Activated CD8-positive, alpha-beta T cell treated with anti-CD3 and anti-CD28 coated beads for 36 hours (primary cell): ENCODE measurements at regions not wholly inside any gene's neighbourhood (a gene's known extent, or its start where the extent isn't known, plus 50 kb on each side); places are given as distances from the start of the nearest gene placed in this dataset.

Experiments
- ATAC-seq: fragments of 200-7000 bp; cut with Tn5 transposase; one replicate; pipeline ENCODE4 v1.10.0; 2021; ENCODE audit warnings: mild to moderate bottlenecking, moderate library complexity
- CTCF ChIA-PET: fragments of 350-600 bp; sonication (Branson Sonifier 250); formaldehyde crosslinking; loops from one replicate; lab custom pipeline; 2021; ENCODE audit warnings: antibody characterized with exemption; lab: Charles Lee
- POLR2A ChIA-PET: fragments of 350-600 bp; sonication (Branson Sonifier 250); formaldehyde crosslinking; loops from one replicate; lab custom pipeline; 2021; ENCODE audit warnings: antibody characterized with exemption; lab: Charles Lee
- DNase-seq: peaks from one replicate; pipeline ENCODE4 v3.0.0-alpha.2; 2020
- H3K27ac Mint-ChIP-seq: one replicate; pipeline ENCODE4 v1.8.0; 2021; ENCODE audit warnings: mild to moderate bottlenecking, mixed read lengths
- H3K27me3 Mint-ChIP-seq: one replicate; pipeline ENCODE4 v1.8.0; 2021; ENCODE audit warnings: mixed read lengths
- H3K36me3 Mint-ChIP-seq: one replicate; pipeline ENCODE4 v1.8.0; 2021; ENCODE audit warnings: low read depth, mixed read lengths
- H3K4me1 Mint-ChIP-seq: one replicate; pipeline ENCODE4 v1.8.0; 2021; ENCODE audit warnings: low read depth, mixed read lengths
- H3K4me3 Mint-ChIP-seq: one replicate; pipeline ENCODE4 v1.8.0; 2021; ENCODE audit warnings: mild to moderate bottlenecking, moderate library complexity, mixed read lengths
- H3K9me3 Mint-ChIP-seq: one replicate; pipeline ENCODE4 v1.8.0; 2021; ENCODE audit warnings: mixed read lengths
- CTCF ChIP-seq: fragments of 200-600 bp; IDR thresholded peaks from one replicate; pipeline ENCODE4 v1.8.0; 2022; ENCODE audit warnings: antibody characterized with exemption, mild to moderate bottlenecking
- intact Hi-C: fragments of 100-400 bp; cut with micrococcal nuclease; formaldehyde crosslinking; loops from one replicate; pipeline ENCODE4 v1.10.0; 2022

DNA sequence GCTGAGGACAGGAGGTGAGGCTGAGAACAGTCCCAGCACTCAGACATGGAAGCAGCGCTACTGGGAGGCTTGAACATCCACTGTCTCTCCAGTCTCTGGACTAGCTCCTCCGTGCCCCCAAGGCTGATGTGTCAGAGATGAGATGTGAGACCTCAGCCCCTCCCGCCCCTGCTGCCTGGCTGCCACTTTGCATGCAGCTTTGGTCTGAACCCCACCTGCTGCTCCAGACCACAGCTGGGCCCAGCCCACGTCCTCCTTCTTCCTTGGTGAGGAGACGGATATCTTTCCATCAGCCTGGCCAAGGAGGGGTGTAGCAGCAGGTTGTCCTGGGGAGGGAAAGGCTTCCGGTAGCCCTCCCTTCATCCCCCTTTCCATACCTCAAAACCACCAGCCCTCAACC is 148.0 kb upstream of the B3GAT1 start:
- Mint-ChIP-seq H3K4me3 (no peak overlapping the region), H3K36me3 (no peaks in the 10 kb centered on the region), H3K27me3 (peaks cover 2% of the 10 kb centered on the region), H3K27ac (no peak overlapping the region), H3K9me3 (no peaks in the 10 kb centered on the region), H3K4me1 (no peaks in the 10 kb centered on the region)
- TF ChIP-seq CTCF = no peak
- POLR2A ChIA-PET = no interaction called here
- CTCF ChIA-PET = no interaction called here
- intact Hi-C loops = no loop called here
- no peak for ATAC-seq
- no peak for DNase-seq

DNA sequence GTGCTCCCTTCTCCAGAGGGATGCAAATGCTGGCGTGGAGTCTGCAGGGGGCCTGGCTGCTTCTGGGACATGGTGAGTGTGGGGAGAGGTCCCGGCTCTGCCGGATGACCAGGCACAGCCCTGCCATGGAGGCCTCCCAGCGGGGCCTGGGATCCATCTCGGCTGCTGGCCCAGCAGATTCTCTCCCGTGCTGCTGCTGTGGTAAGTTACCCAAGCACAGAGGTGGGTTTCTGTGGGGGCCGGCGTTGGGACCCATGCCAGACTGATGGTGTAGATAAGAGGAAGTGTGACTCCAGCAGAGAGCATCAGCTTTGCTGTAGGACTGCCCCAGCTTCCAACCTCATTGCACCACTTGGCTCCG is 147.5 kb upstream of the B3GAT1 start:
- Mint-ChIP-seq H3K4me3 (no peak overlapping the region), H3K4me1 (no peaks in the 10 kb centered on the region), H3K27ac (no peak overlapping the region), H3K27me3 (peaks cover 2% of the 10 kb centered on the region), H3K36me3 (no peaks in the 10 kb centered on the region), H3K9me3 (no peaks in the 10 kb centered on the region)
- no peak for TF ChIP-seq CTCF
- CTCF ChIA-PET = no interaction called here
- POLR2A ChIA-PET = no interaction called here
- DNase-seq (no peak), ATAC-seq (no peak)
- intact Hi-C loops = no loop called here

DNA sequence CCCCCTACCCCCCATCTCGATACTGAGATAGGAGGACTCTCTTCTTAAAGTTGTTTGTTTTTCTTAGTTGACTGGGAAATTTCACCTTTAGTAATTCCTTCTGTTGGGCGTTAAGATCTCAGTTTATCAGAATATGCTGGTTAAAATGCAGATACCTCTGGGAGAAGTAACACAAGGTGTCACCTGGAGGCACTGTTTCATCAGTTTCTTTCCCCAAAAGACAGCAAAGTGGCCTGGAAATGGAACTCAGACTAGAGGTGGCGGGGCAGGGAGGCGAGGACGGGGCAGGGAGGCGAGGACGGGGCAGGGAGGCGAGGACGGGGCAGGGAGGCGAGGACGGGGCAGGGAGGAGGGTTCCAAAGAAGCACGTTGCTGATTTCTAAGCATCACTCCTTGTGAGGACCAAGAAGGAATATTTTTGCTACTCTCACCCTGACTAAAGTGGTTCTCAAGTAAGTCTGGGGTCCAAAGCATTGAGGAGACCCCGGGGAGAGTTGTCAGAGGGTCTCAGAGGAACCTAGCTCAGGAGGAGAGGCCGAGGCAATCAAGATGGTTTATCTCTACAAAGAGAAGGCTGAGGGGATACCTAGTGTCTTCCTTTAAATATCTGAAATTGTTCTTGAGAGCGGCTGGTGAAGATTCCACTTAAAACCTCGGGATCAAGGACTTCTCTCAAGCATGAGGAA is 147.0 kb upstream of the B3GAT1 start:
- no peak for DNase-seq
- Mint-ChIP-seq H3K27ac (no peak overlapping the region), H3K36me3 (no peaks in the 10 kb centered on the region), H3K27me3 (peaks cover 2% of the 10 kb centered on the region), H3K9me3 (no peaks in the 10 kb centered on the region), H3K4me1 (no peaks in the 10 kb centered on the region), H3K4me3 (no peak overlapping the region)
- CTCF ChIA-PET = no interaction called here
- POLR2A ChIA-PET = no interaction called here
- no peak for ATAC-seq
- TF ChIP-seq CTCF = no peak
- intact Hi-C loops = no loop called here

DNA sequence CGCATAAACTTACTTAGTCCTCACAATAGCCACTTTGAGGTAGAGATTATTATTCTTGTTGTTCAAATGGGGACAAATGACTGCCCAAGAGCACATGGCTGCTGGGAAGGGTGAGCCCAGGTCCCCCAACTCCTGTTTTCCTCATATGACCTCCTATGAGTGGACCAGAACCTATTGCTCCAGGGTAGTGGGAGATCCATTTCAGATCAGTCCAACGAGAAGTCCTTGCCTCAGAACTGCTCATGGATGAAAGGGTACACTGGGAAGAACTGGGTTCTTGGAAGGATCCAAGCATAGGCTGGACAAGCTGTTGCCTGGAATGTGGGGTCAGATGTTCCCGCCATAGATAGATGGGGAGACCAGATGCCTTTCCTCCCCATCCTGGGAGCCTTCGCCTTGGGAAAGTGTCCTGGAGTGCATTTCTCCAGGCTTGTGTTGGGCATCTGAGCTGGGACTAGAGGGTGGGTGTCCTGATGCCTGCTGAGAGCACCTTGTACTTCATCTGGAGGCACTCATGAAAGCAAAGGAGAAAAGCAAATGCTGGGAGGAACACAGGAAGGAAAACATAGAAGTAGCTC is 146.3 kb upstream of the B3GAT1 start:
- ChIA-PET POLR2A (no interaction called here), CTCF (no interaction called here)
- Mint-ChIP-seq H3K27me3 (peaks cover 2% of the 10 kb centered on the region), H3K4me3 (no peak overlapping the region), H3K9me3 (no peaks in the 10 kb centered on the region), H3K4me1 (no peaks in the 10 kb centered on the region), H3K36me3 (no peaks in the 10 kb centered on the region), H3K27ac (no peak overlapping the region)
- intact Hi-C loops = no loop called here
- no peak for TF ChIP-seq CTCF
- no peak for ATAC-seq
- no peak for DNase-seq

DNA sequence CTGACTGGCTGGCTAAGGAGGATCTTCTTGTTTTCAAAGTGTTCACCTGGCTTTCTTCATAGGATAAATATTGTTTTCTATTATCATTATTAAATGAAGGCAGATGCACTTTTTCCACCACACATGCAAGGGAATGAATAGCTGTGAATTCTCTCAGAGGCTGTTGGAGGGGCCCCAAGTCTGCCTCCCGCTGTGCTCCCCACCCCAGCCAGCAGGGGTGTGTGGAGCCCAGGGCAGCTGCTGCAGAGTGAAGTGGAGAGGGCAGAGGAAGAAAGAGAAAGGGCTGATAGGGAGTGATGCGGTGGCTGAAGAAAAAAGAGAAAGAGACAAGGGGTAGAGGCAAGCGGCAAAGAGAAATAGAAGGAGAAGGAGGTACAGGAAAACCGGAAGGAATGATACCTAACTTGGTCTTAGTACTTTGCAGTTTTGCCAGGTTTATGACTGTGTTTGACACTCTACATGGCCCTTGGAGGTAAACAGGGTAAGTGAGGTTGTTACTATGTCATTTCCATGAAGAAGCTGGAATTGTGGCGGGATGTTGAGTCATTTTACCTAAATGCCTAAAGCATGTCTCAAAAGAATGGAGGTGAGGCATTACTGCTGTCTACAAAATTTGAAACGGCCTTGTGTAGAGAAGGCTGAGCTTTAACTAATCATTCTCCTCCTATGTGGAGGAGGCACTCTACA is 145.7 kb upstream of the B3GAT1 start:
- Mint-ChIP-seq H3K27me3 (peaks cover 2% of the 10 kb centered on the region), H3K4me1 (no peaks in the 10 kb centered on the region), H3K27ac (no peak overlapping the region), H3K9me3 (no peaks in the 10 kb centered on the region), H3K4me3 (no peak overlapping the region), H3K36me3 (no peaks in the 10 kb centered on the region)
- no peak for TF ChIP-seq CTCF
- CTCF ChIA-PET = no interaction called here
- POLR2A ChIA-PET = no interaction called here
- intact Hi-C loops = no loop called here
- no peak for ATAC-seq
- DNase-seq = no peak
